Activated T-cell treated with anti-CD3 and anti-CD28 coated beads for 24 hours (primary cell): ENCODE measurements at regions not wholly inside any gene's neighbourhood (a gene's known extent, or its start where the extent isn't known, plus 50 kb on each side); places are given as distances from the start of the nearest gene placed in this dataset.
"Not testable (repeated sequence)": the region's sequence is repeated elsewhere in the genome, so short reads cannot be mapped to it uniquely, and the experiment has no call there.

ENCODE experiments used
- DNase-seq: peaks from one replicate; pipeline ENCODE4 v3.0.0-alpha.2; 2020; ENCODE audit warnings: low read depth

DNA sequence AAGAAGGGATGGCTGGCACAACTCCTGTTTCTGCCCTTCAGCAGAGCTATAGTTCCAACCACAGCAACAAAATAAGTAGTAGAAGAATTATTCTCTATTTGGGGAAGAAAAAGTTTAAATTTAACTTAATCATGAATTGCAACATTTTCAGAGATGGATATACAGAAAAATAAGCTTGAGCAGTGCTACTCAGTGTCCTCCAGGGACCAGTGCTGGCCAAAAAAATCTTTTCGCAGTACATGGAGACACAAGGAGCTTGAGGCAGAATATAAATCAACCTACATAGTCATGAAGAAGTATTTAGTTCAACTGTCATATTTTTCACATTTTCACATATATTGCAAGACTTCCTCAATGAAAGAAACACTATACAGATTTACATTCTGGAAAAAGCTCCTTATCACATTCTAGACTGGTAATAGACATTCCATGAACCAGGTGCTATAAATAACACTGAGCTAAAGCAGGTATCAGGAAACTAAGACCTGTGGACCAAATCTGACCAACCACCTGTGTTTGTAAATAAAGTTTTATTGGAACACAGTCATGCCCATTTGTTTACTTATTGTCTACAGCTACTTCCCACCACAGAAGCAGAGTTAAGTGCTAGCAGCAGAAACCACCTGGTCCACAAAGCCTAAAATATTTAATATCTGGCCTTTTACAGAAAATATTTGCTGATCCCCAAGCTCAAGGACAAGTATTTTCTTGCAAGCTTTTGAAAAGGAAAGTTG, 101.9 kb downstream of the RGS21 start:
- no peak for DNase-seq

DNA sequence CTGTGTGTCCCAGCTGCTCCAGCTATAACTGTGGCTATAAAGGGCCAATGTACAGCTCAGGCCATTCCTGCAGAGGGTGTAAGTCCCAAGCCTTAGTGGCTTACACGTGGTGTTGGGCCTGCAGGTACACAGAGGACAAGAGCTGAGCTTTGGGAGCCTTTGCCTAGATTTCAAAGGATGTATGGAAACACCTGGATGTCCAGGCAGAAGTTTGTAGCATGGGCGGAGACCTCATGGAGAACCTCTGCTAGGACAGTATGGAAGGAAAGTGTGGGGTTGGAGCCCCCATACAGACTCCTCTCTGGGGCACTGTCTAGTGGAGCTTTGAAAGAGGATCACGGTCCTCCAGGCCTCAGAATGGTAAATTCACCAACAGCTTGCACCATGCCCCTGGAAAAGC, 113.9 kb downstream of the RGS21 start:
- no peak for DNase-seq

DNA sequence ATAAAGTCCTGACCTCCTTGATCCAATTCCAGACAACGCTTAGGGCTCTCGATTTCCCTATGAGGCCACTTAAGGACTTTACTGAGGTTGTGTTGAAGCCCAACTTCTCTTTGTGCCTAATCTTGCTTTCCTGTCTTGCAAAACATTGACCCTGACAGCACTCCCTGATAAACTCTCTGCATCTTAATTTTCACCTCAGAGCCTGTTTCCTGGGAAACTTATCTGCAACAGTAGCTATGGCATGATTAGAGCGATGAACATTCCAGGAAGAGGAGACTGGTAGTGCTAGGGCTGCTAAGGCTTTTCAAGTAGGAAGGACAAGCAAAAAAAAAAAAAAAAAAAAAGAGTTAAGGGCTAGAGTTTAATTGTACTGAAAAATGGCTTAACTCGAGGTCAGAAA, 118.9 kb downstream of the RGS21 start:
- no peak for DNase-seq

DNA sequence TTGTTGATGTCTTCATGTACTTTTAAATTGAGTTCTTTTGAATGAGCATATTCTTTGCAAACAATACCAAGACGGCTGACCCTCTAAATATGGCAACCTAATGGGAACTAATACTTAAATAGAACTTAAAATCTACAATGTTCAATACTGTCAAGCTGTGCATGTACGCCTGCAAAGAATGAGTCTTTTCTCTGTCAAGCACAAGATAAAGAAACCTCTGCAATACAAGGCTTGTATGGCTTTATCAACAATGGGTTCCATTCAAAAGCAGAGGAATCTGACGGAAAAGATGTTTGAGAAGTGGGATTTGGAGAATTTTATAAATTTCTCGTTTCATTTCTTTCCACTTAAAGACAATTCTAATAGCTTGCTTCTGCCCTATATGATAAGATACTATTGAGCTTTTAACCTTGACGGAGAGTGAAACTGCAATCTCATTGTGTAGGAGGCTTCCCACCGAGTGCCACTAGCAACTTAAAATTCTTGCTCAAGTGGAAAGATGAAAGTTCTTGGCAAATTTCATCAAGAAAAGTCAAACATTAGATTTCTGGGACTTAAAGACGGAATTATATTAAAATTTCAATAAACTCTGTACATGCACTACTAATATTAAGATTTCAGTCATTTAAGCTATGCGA, 119.8 kb downstream of the RGS21 start:
- DNase-seq, result no peak

DNA sequence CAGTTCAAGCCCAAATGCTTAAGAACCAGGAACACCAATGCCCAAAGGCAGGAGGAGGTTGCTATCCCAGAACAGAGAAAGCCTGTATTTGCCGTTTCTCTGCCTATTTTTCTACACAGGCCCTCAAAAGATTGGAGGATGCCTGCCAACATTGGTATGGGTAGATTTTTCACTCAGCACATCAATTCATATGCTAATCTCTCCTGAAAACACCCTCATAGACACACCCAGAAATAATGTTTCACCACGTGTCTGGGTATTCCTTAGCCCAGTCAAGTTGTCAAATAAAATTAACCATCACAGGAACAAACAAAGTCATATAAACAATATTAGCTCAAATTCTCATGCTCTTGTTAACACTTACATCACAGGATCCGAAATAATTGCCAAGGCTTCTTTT, 121.9 kb downstream of the RGS21 start:
- DNase-seq, result no peak

DNA sequence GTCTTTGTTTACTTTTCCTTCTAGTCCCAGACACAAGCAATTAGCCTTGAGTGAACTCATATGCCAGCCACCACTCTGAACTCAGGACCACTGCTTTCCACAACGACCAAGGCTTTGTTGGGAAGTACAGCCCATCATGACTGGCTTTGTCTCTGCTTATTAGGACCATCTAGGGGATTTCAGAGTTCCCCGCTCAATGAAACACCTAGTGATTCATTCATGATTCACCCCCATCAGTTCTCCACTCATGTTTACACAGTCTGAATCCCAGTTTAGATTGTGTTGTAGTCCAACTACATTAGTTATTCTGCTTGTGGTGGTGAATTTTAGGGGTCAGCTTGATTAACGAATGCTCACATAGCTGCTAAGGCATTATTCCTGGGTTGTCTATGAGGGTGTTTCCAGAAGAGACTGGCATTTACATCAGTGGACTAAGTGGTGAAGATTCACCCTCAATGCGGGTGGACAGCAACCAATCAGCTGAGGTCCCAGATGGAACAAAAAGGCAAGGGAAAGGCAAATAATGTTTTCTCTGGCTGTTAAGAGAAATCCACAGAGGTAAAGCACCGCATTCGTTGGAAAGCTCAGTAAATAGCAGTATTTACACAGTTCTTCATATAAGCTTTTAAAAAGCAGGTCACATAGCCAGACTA, 122.7 kb downstream of the RGS21 start:
- DNase-seq, result no peak

DNA sequence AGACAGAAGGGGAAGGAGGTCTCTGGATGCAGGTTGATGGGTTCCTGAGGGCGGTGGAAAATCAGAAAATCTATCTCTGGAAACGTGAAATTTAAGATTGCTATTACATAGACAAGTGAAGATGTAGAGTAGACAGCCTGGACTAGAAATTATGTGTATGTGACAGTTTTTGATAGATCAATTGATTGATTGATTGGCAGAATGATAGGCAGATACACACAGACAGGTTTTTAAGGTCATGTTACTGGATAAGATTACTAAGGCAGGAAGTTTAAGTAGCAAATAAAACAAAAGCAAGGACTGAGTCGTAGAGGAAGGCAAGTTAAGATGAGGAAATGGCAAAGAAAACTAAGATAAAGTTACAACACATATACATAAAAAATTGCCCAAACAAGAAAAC, 124.7 kb downstream of the RGS21 start:
- no peak for DNase-seq

DNA sequence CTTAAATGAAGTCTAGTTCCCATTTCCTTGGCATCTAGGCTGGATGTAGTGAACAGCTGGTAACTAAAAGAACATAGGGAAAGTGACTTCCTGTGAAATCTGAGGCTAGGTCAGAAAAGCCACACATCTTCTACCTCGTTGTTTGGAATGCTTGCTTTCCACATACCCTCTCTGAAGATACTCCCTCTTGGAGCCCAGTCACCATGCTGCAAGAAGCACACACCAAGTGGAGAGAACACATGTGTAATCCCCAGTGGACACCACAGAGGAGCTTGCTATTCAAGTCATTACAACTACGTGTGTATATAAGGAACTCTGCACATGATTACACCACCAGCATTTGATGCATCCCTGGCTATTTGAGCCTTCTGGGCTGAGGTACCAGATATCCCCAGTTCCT, 125.9 kb downstream of the RGS21 start:
- DNase-seq, result no peak

DNA sequence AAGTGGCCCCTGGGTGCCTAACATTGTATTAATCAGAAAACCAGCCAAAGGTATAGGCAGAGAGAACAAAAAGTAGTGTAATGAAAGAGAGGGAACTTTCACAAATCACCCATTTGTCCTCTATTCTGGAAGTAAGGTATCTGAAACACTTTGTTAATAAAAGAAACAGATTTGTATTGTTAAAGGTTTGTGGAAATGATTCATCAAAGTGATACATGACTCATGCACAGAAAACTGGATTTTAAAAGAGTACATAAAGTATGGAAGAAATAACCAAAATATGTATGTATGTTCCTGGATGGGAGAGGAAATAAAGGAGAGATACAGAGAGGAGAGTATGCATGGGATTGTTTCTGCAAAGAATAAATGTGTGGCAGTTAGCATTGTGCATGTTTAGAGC, 126.8 kb downstream of the RGS21 start:
- no peak for DNase-seq

DNA sequence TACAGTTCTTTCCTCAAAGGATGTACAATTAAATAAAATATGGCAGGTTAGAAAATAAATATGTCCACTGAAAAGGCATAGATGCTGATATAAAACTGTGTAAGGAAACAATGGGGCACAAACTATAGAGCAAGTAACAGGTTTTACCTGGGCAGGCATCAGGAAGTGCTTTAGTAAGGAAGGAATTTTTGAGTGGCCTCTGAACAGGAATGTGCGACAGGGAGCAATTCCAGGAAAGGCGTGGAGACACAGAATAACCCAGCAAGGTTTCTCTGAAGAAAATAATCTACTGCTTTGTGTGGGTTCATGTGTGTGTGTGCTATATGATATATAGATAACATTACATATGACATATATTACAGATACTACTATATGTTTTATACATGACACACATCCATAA, 128.4 kb downstream of the RGS21 start:
- no peak for DNase-seq

DNA sequence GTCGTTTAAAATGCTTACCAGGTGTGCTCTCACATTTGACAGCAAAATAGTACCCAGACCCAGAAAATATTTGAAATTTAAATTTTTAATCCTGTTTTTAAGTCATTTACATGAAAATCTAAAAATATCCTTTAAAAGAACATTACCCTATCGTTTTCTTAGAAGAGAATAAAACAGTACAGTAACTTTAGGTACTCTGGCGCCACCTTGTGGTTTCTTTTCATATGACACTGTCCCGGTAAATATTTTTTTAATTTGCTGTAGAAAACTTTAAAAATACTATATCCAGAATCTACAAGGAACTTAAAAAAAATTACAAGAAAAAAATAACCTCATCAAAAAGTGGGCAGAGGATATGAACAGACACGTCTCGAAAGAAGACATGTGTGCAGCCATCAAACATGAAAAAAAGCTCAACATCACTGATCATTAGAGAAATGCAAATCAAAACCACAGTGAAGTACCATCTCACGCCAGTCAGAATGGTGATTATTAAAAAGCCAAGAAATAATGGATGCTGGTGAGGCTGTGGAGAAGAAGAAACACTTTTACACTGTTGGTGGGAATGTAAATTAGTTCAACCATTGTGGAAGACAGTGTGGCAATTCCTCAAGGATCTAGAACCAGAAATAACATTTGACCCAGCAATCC, 129.2 kb downstream of the RGS21 start:
- DNase-seq, result peak; percentile 31

DNA sequence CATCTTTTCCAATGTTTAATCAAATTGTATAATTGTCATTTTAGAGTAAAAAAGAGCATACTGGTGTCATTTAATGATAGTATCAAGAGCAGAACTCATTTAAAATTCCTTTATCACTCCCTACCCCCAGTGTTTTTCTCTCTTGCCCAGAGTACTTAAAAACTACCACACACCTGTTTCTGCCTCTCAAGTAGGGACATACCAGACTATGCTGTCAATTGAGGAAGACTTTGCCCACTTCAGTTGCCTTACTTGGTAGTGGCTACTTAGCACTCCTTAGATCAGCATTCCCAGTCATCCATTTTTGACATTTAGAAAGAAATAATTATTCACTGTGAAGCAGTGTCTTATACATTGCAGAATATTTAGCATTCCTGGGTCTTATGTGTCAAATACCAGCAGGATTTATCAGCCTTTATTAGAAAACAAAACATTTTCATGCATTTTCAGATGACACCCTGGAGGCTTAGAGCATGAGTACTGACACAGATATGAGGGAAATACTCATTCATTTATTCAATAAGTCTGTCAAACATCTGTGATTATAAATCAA, 127.5 kb upstream of the RGS1 start:
- no peak for DNase-seq

DNA sequence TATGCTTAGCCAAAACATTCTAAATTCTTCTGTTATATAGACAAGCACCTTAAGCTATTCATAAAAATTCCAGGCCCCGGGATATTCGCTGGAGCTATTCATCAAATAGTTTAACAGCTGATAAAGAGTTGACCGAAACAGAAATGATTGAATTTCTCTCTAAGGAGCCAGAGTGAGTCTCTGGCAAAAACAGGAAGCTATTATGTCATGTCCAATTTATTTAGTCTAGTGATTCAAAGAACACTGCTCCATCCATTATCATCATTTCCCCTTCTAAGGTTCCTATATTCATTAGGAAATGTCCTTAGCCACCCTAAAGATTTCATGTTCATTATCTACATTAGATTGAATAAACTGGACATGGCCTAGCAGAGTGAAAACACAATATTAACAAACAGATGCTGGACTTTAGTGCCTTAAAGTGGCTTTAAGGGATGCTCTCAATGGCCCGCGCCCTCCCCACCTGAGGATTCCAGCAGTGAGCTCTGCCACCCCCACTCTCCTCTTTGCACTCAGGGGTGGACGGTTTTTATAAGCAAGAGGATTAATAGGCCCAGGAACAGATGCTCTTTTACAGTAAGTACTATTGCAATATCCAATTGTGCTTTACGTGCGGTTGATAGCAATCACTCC, 122.1 kb upstream of the RGS1 start:
- DNase-seq, result no peak

DNA sequence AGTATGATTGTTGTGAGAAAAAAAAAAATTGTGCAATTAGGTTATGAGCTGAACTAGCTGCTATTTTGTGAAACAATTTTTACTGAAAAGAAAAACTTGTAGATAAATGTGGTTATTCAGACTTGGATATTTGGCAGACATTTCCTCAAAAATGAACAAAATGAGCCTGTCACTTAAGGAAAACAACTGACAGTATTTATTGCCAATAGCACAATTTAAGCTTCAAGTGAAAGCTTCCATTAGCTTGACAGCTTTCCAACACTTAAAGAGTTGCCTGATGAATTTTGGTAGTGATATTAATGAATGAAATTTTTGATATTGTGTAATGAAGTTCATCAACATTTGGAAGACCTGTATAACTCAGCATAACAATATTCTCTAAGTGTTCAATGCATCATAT, 116.1 kb upstream of the RGS1 start:
- no peak for DNase-seq

DNA sequence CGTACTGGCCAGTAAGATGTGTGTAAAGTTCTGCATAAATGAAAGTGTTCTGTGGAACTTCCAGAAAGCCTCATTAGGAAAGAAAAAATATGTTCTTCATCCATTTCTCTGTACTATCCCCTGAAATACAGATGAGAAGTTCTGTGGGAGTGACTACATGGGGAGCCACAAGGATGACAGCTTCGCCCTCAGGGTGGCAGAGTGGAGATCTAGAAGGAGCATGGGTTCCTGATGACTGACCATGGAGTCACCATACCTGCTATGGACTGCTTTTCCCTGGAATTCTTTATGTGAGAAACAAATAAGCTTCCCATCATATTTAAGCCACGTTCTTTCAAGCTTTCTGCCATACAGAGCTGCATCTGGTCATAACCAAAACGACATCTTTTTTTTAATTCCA, 113.9 kb upstream of the RGS1 start:
- no peak for DNase-seq

DNA sequence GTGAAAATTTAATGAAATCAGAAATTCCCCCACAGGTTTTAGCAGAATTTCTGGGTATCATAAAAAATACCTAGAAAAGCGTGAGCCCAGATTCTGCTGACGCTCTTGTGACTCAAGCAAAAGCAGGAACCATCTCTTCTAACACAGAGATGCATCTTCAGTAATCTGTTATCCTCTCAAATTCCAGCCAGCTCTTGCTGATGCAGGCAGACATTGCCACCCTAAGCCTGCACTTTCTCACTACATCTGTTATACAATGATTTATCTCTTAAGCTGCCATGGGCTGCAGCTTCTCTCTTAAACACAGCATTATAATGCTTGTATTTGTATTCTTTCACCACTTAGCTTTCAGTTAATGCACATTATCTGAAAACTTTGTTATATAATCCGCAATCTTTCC, 113.0 kb upstream of the RGS1 start:
- no peak for DNase-seq

DNA sequence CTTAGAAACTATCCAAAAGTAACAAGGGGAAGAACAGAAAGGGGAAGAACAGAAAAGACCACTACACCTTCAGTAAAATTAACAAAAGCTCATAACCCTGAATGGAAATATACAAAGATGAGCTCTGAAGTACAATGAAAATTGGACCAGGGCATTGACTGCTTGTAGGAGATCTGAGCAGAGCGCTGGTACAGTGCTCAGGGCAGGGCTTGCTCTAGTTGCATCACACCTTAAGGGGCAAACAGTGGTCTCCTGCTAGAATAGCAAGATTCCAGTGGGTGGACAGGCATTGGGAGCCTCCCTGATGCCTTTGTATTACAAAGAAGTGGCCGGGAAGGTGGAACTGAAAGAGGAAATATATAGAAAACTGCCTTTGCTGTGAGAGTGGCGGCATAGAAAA, 111.9 kb upstream of the RGS1 start:
- no peak for DNase-seq

DNA sequence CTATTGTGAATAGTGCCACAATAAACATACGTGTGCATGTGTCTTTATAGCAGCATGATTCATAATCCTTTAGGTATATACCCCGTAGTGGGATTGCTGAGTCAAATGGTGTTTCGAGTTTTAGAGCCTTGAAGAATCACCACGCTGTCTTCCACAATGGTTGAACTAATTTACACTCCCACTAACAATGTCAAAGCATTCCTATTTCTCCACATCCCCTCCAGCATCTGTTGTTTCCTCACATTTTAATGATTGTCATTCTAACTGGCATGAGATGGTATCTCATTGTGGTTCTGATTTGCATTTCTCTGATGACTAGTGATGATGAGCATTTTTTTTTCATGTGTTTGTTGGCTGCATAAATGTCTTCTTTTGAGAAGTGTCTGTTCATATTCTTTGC, 110.4 kb upstream of the RGS1 start:
- not testable (repeated sequence) for DNase-seq

DNA sequence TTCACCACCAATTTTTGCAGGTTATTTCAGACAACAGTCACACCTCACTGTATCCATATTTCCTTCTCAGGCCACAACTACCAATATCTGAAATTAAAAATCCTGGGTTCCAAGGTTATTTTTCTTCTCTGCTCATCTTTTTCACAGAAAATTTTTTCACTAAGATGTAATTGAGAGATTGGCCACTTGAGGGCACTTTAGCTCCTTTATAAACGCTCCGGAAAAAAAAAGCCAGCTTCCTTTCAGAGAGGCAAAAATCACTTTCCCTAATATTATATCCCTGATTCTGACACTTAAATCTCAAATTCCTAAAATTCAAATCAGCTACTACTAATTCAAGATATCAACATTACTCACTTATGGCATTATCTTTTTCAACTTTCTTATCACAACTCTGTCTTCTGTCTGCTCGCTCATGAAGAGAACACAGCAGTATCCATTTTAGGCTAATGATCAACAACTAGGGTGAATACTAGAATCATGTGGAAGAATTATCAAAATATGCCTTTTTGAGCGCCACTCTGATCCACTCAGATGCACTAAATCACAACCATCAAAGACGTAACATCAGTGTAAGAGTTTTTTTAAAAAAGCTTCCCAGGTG, 101.4 kb upstream of the RGS1 start:
- DNase-seq, result no peak

DNA sequence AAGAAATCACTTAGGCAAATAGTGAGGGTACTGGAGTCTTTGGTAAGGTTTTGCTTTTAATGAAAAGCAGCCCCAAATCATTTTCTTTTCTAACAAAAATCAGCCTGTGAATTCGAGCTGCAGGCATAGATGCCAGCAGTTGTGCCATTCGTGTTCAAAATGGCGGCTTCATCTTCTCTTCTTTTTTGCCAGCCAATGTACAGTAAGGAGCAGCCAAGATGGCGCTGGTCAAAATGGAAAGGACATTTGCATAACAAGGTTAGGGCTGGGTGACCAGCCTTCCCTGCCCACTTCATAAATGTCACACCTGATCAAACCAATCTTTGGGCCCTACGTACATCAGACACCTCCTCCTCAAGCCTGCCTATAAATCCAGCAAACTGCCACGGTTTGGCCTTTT, 100.2 kb upstream of the RGS1 start:
- no peak for DNase-seq

DNA sequence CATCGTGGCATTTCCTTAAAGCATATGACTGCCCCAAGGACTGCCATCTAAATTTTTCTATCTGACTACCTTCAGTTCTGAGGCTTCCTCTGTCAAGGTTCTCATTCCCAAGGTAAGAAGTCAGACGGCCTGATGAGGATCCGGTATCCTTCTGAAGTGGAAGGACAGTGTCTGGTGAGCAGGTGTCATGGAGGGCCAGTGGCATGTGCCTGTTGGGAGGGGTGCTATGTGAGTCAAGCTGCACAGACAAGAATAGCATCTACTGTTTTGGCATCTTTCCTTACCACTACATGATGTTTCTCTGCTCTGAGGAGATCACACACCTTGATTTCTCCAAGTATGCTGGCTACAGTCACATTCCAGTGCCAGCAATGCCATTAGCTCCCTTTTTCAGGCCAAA, 99.6 kb upstream of the RGS1 start:
- DNase-seq, result no peak

DNA sequence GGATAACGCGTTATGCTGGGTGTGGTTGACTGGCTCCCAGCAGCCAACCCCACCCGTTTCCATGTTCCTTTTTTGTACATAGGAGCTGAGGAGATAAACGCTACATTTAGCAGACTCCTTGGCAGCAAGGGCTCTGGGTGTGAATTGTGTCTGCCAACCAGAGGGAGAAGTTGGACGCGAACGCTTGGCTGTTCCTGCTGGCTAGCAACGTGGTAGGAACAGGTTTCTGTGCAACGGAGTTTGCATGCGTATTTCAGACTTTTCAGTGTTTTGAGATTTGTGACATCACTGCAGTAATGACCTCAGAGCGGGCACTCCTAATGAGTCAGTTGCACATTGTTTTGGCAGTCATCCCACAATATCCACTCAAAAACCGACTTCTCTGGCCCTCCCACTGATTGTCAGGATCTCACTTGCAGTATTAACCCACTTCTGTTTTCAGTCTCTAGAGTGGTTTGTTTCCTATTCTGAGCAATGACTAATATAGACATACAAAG, 98.7 kb upstream of the RGS1 start:
- DNase-seq, result no peak
